NCI-H1436 treated with DMSO at 0.1 percent for 48 hours (cell line): ENCODE measurements at regions not wholly inside any gene's neighbourhood (a gene's known extent, or its start where the extent isn't known, plus 50 kb on each side); places are given as distances from the start of the nearest gene placed in this dataset.

Source experiments
- DNase-seq: peaks from one replicate; lab custom pipeline; 2025; lab: John Stamatoyannopoulos, UW

GRCh38 chr1:38287036-38287435 is 240.4 kb upstream of the POU3F1 start:
- DNase-seq = no peak

GRCh38 chr1:38285807-38286530 is 239.4 kb upstream of the POU3F1 start:
- no peak for DNase-seq

DNA sequence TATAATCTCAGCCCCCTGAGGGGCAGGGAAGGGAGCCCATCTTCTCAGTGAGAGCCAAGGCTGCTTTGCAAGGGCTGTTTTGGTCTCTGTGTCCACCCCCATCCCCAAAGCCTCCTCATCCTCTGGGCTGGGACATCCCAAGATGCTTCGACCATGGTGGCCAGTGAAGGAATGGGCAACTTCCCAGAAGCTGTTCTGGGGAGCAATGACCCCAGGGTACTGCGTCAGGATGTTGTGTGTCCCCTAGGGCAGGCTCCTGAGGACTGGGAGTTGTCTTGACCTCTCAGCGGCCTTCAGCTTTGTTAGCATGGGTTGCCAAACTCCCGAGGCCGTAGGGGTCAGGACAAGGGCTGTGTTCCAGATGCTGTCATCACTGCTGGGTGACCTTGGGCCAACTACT is 238.4 kb upstream of the POU3F1 start:
- no peak for DNase-seq

DNA sequence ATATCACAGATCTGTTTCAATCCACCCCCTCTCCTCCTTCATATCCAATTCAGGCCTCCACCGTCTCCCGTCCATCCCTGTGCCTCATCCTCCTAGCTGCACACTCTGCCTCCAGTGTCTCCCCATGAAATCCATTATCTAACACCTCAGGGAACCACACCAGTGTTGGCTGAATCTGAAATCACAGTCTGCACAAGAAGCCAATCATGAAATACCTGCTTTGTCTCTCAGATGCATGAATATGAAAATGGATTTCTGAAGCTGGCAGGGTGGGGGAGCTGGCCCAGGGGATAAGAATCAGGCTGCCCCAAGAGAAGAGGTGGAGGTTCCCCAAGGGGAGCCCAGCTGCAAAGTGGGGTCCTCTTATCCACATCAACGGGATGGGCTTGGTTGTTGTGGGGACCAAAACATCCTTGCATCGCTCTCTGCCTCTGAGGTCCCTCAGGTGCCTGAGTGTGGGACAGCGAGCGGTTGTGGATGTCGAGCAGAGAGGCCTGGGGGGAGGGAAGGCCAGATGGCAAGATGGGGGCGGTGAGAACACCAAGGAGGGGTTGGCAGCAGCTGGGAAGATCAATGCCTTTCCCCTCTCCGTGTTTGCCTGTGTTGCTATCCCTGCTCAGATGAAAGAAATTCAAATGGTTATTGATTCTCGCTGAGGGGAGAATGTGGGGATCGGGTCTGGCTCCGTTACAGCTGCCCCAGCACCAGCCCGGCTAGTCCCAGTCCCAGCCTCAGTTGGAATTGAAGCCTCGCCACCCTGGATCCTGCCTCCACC is 237.3 kb upstream of the POU3F1 start:
- no peak for DNase-seq

GRCh38 chr1:38279148-38279547 is 232.6 kb upstream of the POU3F1 start:
- DNase-seq = no peak

- no peak for DNase-seq
Measured at GRCh38 chr1:38277646-38278045, 231.1 kb upstream of the POU3F1 start.

GRCh38 chr1:38275960-38276359 is 229.4 kb upstream of the POU3F1 start:
- DNase-seq = no peak

GRCh38 chr1:38274974-38275373 is 228.4 kb upstream of the POU3F1 start:
- no peak for DNase-seq

GRCh38 chr1:38273196-38273804 is 226.7 kb upstream of the POU3F1 start:
- DNase-seq = no peak

GRCh38 chr1:38272515-38272914 is 225.9 kb upstream of the POU3F1 start:
- DNase-seq = no peak

GRCh38 chr1:38270849-38271633 is 224.4 kb upstream of the POU3F1 start:
- no peak for DNase-seq

DNA sequence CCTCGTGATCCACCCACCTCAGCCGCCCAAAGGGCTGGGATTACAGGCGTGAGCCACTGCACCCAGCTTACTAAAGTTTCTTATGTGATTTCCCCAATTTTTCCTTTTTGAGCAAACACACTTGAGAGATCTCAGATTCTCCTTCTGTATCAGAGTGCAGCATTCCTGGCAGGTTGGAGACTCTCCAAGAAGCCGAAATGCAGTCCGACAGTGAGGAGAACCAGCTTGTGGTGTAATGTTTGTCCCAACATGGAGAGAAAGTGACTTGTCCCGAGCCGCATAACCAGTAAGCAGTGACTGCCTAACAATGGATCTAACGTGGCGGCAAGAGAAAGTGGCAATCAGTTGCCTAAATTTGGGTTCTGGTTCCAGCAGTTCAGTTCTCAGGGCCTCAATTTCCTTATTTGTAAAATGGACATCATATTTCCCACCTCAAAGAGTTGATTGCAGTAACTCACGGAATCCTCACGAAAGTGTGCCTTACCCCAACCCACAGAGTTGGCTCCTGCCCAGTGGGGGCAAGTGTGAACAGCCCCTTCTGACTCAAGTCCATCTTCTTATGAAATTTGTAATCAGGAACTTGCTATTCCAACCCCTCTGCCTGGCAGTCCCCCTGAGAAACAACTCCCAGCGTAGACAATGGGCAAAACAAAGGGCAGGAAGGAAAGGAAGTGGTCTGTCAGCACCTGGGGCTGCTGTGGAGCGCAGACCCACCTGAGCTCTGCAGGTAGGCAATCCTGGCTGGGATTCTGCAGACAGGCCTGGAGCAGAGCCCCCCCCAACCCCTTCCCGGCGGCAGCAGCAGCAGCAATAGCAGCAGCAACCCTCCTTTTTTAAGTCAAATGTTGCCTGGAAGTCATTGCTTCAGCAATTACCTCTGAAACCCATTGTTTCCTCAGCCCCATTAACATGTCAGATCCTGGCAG is 223.6 kb upstream of the POU3F1 start:
- DNase-seq = no peak

DNA sequence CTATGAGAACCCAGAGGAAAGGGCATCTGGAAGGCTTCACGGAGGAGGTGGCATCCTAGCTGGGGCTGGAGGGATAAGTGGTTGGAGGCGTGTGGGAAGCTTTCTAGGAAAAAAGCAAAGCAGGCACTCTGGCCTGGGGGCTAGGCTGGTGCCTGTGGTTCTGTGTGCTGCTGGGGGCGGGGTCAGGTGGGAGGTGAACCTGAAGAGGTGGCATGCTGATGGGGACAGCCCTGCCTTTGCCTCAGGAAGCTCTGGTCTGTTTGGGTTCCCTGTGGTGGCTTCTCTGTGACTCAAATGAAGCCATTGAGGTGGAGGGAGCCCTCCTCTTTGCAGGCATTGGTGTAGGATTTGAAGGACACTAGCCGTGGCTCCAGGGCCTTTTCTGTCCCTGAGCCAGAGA is 221.6 kb upstream of the POU3F1 start:
- DNase-seq = no peak

DNA sequence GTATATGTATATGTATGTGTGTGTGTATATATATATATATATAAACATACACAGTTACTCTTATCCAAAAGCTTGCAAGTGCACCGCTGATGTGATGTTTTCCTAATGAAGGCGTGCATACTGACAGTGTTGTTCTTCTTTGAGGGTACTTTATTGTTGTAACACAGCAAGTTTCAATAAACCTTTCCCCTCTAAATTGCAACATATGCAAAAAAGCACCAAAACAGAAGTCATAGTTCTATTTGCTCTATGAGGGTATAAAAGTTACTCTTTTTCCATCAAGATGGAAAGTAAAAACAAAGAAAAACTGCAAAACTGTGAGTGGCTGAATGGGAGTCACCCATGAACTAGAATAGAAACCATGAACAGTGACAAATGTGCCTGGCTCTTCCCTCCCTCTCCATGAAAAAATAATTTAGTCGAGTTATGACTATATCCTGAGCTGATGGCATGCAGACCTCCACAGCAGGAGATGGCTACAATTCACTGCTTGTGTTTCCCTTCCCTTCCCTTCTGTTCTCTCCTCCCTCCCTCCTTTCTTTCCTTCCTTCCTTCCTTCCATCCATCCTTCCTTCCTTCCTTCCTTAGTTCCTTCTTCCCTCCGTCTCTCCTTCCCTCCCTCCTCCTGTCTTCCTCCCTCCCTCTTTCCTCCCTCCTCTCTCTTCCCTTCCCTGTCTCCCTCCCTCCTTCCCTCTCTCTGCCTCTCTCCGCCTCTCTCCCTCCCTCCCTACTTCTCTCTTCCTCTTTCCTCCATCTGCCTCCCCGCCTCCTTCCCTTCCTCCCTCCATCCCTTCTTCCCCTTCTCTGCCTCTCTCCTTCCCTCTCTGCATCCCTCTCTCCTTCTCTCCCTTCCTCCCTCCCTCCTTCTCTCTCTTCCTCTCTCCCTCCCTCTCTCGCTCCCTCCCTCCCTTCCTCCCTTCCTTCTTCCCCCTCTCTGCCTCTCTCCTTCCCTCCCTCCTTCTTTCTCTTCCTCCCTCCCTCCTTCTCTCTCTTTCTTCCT is 220.7 kb upstream of the POU3F1 start:
- DNase-seq = no peak

DNA sequence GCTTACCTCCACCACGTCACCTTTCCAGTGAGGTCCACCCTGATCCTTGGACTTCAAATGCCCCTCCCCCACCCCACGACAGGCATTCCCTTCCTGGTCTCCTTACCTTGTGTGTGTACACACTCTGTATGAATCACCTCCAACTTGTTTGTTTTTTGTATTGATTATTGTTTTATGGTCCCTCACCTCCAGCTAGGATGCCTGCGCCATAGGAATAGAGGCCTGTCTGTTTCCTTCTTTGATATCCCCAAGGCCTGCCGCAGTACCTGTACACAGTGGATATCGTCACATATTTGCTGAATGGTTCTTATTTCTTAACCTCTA is 219.6 kb upstream of the POU3F1 start:
- no peak for DNase-seq

DNA sequence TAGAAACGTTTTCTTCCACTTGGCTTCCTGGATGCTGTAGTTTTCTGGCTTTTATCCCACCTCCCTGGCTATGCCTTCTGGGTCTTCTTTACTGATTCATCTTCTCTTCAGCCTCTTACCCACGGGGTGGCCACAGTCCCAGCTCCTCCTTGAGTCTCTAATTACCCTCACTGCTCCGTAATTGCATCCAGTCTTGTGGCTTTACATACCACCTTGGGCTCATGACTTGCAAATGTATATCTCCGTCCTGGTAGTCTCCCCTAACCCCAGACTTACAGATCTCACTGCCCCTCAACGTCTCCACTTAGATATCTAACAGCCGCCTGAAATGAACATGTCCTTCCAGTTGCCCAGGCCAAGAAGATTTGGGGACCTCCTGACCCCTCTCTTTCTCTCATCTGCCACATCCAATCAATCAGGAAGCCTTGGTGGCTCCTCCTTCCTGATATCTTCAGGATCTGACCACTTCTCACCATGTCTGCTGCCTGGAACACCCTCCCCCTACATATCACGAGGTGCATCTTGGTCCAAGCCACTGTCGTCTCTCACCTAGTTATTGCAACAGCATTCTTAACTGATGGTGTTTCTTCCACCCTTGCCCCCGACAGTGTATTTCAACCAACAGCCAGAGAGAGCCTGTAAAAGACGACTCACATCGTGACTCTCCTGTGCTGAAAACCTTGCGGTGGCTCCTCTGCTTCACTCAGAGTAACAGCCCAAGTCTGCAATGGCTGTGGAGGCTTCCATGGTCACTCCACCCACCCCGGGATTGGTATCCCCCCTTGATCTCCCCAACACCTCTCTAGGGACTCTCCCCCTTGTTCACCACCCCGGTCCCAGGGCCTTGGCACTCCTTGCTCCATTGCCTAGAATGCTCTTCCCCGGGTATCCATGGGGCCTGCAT is 219.0 kb upstream of the POU3F1 start:
- no peak for DNase-seq

GRCh38 chr1:38263438-38263837 is 216.8 kb upstream of the POU3F1 start:
- DNase-seq = no peak

GRCh38 chr1:38261574-38261973 is 215.0 kb upstream of the POU3F1 start:
- DNase-seq = no peak

DNA sequence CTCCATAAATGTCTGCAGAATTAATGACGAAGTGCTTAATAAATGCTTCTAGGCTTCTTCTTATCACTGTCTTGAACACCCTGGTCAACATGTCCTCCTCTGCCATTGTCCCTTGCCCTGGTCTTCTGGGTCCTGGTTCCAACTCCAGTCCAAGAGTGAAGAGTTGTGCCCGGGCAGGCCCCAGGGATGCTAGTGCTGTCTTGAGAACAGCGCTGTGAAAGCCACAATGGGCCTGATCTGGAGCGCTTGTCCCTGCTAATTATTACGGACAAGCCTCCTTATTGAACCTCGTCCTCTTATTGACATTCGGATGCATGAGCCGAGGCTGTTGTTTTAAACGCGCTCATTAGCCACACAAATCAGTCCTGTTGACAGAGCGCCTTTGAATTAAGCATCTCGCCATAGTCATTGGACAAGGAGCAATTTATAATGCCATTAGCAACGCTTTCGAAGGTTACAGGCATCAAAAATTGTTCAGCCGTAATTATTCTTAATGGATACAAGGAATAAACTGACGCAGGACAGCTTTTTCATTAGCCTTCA is 211.6 kb upstream of the POU3F1 start:
- DNase-seq = no peak
